GM19467 (cell line): ENCODE measurements at regions not wholly inside any gene's neighbourhood (a gene's known extent, or its start where the extent isn't known, plus 50 kb on each side); places are given as distances from the start of the nearest gene placed in this dataset.
"Not testable (repeated sequence)": the region's sequence is repeated elsewhere in the genome, so short reads cannot be mapped to it uniquely, and the experiment has no call there.

Experiments used
- ATAC-seq: cut with Tn5 transposase; IDR thresholded peaks from one replicate; pipeline ENCODE4 v1.9.1; 2021; ENCODE audit warnings: mild to moderate bottlenecking, moderate library complexity; ENCODE audit not compliant: unreplicated experiment

DNA sequence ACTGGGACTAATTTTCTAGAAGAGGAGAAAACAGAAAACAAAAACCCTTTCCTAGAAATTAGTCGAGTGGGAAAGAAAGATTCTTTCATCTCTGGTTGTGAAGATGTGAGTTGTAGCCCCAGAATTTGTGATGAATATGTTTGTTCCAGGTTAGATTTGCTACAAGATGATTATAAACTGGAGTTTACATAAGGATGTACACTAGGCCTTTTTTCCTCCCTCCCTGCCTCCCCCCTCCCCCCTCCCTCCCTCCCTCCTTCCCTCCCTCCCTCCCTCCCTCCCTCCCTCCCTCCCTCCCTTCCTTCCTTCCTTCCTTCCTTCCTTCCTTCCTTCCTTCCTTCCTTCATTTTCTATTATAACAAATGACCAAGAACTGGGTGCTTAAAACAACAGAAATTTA lies 1502.0 kb downstream of the SI start:
- no peak for ATAC-seq

GRCh38 chr3:163573324-163573723 lies 1505.0 kb downstream of the SI start:
- ATAC-seq = no peak

- ATAC-seq = no peak
Measured at GRCh38 chr3:163572856-163573255, 1505.4 kb downstream of the SI start.

DNA sequence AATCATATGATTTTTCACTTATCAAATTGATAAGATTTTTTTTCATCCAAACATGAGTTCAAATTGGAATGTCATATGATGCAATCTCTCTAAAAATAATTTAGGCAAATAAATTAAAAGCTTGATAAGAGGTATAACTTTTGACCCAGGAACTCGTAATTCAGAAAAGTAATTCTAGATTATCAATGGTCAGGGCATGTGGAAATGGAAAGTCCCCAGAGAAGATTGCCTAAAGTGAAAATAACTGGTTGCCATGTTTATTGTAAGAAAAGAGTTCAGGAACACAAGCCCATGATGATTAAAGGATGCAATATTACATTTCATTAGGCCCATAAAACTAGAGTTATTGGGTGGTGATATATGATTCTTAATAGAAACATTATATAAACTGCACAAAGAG lies 1514.8 kb downstream of the SI start:
- ATAC-seq = no peak

DNA sequence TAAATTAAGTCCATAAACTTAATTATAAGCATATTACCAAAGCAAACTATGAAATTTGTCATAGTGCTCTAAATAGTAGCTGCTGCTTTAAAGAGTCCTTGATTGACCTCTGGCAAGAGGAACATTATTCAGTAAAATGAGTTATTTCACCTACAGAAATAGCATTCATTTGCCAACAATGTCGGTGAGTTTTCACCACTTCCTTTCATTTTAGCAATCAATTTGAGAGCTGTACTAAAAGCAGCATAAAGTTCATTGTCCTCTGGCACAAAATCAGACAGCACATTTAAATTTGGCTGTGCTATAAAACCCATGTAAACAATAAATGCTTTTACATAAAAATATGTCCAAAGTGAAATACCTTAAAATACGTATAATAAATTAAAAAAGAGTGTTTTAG lies 1515.7 kb downstream of the SI start:
- no peak for ATAC-seq

- no peak for ATAC-seq
Measured at GRCh38 chr3:163561151-163561550, 1517.1 kb downstream of the SI start.

DNA sequence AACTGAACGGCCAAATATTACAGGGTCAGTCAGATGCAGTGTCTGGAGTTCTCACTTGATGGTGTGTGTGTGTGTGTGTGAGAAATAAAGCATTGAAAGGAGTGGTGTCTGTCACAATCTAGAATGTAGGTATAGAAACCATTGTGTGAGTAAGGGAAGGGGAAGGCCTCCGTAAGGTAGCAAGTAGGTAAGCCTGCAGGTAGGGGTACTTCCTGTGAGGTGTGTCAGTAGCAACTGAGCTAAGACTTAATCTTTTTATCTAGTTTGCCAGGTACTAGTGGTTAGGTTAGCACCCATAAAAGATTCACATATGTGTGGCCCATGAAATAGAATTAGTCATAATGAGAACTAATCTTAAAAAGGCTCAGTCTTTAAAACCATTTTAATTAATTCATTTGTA lies 1517.8 kb downstream of the SI start:
- ATAC-seq = no peak

DNA sequence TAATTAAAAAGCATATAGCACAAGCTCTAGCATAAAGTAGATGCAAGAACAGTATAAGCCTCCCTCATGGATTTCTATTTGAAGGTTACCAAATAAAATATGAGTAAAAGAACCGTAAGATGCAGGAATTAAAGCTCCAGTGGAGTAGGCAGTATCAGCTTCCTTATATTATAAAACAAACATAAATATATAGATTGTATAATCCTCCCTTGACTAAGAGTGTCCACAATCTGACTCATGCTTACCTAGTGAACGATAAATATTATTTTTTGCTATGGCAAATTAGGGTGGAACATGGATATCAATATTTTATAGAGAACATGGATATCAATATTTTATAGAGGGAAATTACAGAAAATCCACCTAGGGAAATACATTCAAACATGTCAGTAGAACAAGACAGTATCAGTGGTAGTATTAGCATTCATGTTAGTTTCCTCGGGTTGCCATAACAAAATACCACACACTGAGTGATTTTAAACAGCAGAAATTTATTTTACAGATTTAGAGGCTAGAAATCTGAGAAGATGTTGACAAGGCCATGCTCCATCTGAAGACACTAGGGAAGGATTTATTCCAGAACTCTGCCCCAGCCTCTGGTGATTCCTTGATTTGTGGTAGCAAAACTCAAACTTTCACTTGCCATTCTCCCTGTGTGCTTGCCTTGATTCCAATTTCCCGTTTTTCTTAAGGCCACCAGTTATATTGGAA lies 1521.3 kb downstream of the SI start:
- no peak for ATAC-seq

DNA sequence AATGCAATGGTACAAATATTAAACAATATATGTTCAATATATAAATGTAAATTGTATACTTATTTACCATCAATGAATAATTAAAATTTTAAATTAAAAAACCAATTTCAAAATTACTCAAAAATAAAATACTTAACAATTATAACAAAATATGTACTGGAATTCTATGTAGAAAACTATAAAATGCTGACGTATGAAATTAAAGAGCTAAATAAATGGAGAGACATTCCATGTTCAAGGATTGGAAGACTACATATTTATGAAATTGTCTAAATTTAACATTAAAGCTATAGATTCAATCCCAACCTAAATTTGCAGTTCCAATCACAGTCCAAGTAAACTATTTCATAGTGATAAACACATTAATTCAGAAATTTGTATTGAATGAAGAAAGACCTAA lies 1522.4 kb downstream of the SI start:
- ATAC-seq = no peak

- no peak for ATAC-seq
Measured at GRCh38 chr3:163552659-163552966, 1525.7 kb downstream of the SI start.

GRCh38 chr3:163551915-163552658 lies 1526.2 kb downstream of the SI start:
- not testable (repeated sequence) for ATAC-seq

DNA sequence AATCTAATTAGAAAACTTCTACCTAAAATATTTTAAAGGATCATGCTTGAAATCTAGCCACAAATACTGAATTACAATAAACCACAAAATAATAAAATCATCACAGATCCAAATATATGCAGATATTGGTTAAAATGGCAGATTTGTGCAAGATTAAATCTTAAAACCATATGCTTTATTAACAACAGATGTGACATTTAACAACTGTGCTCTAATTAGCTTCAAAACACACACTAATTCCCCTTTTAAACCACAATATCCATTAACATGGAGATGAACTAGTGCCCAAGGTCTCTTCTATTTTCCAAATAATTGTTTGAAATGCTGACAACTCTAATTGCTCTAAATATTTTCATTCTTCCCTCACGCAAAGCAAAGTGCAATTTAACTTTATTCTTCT lies 1530.3 kb downstream of the SI start:
- no peak for ATAC-seq

DNA sequence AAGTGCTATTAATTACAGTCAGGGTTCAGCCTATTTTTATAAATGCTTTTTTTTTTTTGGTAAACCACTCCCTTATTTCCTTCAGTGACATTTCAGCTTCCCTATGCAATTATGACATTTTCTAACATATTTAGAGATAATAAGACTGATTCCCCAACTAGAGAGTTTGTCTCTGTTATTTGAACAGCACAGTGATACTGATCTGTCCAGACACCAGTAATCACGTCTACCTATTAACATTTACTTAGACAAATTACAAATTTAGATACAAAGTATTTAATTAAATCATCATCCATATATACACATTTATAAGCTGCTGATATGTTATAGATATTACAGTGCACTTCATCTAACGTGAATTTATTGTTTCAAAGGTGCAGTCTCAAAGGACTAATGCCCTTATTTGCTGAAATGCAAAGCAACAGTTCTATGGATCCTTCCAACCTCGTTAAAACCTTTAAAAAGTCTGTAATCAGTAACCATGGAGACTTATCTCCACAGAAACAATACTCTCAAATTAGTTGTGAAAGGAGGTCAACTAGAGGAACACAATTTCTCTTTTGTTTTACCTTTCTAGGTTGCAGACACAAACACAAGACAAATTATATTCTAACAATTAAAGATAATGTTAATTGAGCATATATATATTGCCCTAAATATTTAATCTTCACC lies 1531.1 kb downstream of the SI start:
- no peak for ATAC-seq

- ATAC-seq = no peak
Measured at GRCh38 chr3:163543662-163544061, 1534.6 kb downstream of the SI start.

GRCh38 chr3:163541629-163542028 lies 1536.7 kb downstream of the SI start:
- no peak for ATAC-seq

DNA sequence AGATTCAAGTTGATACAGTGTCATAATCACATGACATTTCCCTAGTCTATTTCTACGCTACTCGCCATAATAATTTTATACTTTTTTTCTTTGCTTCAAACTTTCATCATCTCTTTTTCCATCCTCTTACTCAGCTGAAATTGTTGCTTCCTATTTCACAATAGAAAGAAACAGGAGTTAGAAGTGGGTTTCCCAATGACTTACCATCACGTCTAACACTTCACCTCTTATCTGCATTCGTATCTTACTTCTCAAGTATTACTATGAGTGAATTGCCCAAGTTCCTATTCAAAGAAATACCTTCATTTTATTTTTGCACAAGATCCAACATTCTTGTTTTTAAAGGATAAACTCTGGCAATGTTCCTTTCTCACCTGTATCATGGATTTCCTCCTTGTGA lies 1539.9 kb downstream of the SI start:
- no peak for ATAC-seq

DNA sequence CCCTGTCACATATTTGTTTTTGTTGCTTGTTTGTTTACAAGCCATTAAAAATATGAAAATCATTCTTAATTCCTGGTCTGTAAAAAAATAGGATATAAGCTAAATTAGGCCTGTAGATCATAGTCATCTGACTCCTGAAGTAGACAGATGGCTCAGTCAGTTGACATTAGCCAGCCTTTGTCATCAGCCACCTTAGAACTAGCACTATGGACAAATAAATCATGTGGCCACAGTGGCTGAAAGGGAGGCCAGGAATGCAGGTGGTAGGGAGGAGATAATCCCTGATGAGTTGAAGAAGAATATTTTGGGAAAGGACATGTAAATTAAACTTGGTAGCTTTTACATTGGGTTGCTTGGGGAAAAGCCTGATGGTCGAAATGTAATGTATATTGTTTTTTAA lies 1544.9 kb downstream of the SI start:
- no peak for ATAC-seq

DNA sequence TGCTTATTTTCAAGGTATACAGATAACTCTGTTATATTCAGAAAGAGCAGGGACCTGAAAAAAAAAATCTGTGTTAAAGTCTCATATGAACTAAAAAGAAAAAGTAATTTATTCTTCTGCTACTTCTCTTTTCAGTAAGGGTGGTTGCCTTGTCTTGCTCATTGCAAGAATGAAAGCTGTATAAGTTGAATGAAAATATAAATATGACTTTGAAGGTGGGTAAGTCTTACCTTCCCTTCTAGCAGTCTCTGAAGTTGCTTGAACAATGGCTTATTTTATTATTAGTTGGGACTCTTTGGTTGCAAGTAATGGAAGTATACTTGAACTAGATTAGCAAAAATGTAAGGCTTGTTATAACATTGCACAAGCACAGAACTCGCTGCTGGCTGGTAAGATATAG lies 1554.9 kb downstream of the SI start:
- no peak for ATAC-seq

GRCh38 chr3:163521261-163521660 lies 1557.0 kb downstream of the SI start:
- no peak for ATAC-seq

DNA sequence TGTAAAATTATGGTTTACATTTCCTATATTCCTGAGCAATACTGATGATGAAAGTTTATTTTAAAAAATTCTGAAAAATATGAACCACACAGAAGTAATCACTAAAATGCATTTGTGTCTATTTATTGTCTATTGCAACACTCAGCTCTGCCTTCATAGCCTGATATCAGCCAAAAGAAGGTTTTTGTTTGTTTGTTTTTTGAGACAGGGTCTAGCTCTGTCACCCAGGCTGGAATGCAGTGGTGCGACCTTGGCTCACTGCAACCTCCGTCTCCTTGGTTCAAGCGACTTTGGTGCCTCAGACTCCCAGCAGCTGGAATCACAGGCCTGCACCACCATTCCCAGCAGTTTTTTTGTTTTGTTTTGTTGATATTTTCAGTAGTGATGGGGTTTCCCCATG lies 1560.2 kb downstream of the SI start:
- no peak for ATAC-seq

- no peak for ATAC-seq
Measured at GRCh38 chr3:163513149-163513657, 1565.1 kb downstream of the SI start.

- no peak for ATAC-seq
Measured at GRCh38 chr3:163508206-163508605, 1570.1 kb downstream of the SI start.
